LNCaP clone FGC (cell line): ENCODE measurements at regions not wholly inside any gene's neighbourhood (a gene's known extent, or its start where the extent isn't known, plus 50 kb on each side); places are given as distances from the start of the nearest gene placed in this dataset.

Source experiments
- DNase-seq: peaks from one replicate; pipeline ENCODE4 v3.0.0-alpha.2; 2011; ENCODE audit warnings: low read depth
- H3K4me3 ChIP-seq: 2 replicates; pipeline ENCODE4 v1.5.1; 2011; ENCODE audit warnings: mild to moderate bottlenecking, low read depth, low read length, control low read depth
- TF ChIP-seq, protein P1 (sequence below): IDR thresholded peaks from 2 replicates; pipeline ENCODE4 v1.5.1; 2012; ENCODE audit warnings: mild to moderate bottlenecking; ENCODE audit not compliant: control insufficient read depth, insufficient read depth; ENCODE audit errors: extremely low read depth

DNA sequence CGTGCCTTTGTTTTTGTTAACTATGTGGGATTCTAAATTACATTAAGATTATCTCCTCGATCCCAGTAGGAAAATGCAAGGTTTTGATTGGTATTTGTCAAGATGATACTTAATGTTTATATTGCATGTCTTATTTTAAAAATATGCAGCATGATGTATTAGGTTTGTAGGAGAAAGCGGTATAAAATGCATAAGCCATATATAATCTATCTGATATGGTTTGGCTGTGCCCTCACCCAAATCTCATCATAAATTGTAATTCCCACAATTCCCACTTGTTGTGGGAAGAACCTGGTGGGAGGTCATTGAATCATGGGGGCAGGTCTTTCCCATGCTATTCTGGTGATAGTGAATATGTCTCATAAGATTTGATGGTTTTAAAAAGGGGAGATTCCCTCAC lies 198.1 kb upstream of the NCAM2 start:
- TF ChIP-seq, protein P1, sequence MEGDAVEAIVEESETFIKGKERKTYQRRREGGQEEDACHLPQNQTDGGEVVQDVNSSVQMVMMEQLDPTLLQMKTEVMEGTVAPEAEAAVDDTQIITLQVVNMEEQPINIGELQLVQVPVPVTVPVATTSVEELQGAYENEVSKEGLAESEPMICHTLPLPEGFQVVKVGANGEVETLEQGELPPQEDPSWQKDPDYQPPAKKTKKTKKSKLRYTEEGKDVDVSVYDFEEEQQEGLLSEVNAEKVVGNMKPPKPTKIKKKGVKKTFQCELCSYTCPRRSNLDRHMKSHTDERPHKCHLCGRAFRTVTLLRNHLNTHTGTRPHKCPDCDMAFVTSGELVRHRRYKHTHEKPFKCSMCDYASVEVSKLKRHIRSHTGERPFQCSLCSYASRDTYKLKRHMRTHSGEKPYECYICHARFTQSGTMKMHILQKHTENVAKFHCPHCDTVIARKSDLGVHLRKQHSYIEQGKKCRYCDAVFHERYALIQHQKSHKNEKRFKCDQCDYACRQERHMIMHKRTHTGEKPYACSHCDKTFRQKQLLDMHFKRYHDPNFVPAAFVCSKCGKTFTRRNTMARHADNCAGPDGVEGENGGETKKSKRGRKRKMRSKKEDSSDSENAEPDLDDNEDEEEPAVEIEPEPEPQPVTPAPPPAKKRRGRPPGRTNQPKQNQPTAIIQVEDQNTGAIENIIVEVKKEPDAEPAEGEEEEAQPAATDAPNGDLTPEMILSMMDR: no peak
- DNase-seq: no peak

DNA sequence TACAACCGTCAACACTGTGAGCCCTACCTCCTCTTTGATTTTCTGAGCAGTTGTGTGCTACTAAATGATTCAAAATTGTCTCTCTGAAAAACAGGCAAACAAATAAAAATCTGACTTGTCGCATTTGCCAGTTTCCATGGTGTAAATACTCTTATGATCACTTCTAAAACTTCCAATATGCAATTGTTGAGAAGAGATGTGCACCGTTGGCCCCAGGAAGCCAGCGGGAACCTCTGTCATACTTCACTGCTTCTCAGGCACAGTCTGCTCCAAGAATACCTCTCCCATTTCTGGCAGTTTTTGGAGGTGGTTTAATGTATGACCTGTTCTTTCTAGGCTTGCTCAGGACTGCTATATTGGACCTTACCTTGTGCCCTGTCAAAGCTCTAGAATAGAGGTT lies 196.0 kb upstream of the NCAM2 start:
- TF ChIP-seq, protein P1: no peak
- H3K4me3 ChIP-seq: no peak overlapping the region
- no peak for DNase-seq

More for the DNA sequence above, 198.1 kb upstream of the NCAM2 start:
- H3K4me3 ChIP-seq: no peak overlapping the region

DNA sequence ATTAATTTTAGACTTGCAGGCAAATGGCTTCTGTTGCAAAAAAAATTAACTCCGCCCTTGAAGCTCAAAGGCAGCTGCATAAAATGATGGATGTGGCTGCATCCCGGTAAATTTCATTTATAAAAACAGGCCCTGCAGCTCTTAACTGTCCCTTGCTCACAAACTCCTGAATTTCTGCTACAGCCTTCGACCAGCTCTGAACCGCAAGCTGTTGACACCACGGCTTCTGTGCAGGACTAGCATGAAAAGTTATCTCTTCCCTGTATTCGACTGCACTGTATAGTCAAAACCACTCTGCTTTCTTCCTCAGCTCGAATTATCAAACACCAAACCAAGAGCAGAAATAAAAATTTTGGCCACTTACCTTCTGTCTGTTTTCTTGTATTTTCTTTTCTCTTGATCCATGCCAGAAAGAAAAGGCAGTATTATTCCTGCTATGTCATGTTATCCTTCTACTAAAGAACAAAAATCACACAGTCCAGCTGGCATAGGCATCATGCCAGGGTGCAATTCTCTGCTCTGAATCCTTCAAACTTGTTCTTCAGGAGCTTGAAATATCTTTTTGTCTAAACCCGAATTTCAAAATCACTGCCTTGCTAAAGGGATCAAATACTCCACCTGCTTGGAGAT lies 195.5 kb upstream of the NCAM2 start:
- no peak overlapping the region for H3K4me3 ChIP-seq
- TF ChIP-seq, protein P1: no peak
- DNase-seq: no peak

DNA sequence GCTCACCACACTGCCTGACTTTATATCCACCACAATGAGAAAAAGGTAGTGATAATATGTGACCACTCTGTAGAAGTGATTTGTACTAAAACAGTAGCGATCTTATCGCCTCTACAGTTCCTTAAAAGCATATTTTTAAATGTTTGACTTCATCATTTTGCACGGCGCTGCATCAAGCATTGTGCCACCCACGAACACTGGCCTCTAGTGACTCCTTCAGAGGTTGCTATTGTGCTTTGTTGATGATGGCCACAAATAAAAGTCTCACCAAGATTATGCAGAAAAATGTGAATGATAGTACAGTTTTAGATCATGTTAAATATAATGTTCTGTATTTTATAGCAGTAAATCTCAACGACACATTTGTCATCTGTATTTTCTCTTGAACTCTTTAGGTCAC lies 186.5 kb upstream of the NCAM2 start:
- TF ChIP-seq, protein P1: no peak
- DNase-seq: no peak
- no peak overlapping the region for H3K4me3 ChIP-seq

DNA sequence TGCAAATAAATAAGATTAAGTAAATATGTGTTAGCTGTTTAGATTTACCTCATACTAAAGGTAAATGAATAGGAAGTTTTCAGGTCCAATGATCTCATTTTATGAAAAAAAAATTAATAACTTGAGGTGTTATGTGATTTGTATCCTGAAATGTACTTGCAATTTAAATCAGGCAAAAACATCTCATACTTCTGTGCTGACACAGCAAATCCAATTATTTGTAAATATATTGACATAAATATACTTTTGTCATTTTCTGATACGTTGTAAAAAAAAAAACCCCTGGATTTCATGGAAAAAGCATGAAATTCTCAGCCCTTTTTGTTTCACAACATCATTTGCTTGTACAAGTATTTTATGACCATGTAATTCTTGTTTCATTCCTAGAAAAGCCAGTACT lies 184.1 kb upstream of the NCAM2 start:
- DNase-seq: no peak
- TF ChIP-seq, protein P1: no peak

DNA sequence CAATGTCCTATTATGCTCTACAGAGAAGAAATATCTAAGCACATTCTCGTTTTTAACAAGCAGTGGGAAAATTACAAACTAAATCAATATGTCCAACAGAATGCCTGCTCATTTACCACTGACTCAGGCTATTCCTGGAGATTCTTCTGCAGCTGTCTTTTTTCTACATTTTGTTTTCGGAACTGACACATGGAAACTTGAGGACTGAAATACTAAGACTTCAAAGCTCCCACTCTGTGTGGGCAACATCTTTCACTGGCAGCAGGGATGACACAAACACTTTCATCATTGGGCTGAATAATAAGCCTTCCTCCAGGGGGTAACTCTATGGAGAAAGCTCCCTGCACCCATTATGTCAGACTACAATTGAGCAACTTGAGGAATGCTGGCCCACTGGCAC lies 175.5 kb upstream of the NCAM2 start:
- TF ChIP-seq, protein P1: no peak
- no peak overlapping the region for H3K4me3 ChIP-seq
- no peak for DNase-seq

More for the DNA sequence above, 184.1 kb upstream of the NCAM2 start:
- H3K4me3 ChIP-seq: no peak overlapping the region

DNA sequence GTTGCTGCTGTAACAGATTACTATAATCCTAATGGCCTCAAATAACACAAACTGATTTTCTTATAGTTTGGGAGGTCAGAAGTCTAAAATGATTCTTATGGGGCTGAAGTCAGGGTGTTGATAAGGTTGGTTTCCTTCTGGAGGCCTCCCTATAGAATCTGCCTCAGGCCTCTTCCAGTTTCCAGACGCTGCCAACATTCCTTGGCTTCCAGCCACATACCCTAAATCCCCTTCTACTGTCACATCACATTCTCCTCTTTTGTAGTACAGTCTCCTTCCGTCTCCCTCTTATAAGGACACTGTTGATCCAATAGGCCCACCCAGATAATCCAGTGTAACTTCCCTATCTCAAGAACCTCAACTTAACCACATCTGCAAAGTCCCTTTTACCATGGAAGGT lies 145.3 kb upstream of the NCAM2 start:
- DNase-seq: no peak
- no peak overlapping the region for H3K4me3 ChIP-seq
- TF ChIP-seq, protein P1: no peak
